NCI-H146 (cell line): ENCODE measurements at regions not wholly inside any gene's neighbourhood (a gene's known extent, or its start where the extent isn't known, plus 50 kb on each side); places are given as distances from the start of the nearest gene placed in this dataset.

Experiments
- DNase-seq: peaks from one replicate; lab custom pipeline; 2025; lab: John Stamatoyannopoulos, UW

DNA sequence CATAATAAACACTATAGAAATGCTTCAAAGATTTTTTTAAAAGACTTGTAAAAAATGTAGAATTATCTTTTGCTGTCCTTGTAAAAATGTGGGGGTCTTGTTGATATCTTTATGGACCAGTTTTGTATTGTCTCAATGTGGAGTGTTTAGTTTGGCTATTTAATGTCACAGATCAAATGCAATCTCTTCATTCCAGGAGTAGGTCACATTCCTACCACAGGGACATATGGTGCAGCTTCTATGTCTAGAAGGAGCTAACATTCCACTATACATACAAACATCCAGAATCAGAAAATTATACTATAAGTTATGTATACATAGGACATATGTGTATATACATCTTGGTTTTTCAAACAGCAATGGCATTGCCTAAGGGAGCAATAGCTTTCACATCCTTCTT lies 345.7 kb downstream of the BMP4 start:
- no peak for DNase-seq

DNA sequence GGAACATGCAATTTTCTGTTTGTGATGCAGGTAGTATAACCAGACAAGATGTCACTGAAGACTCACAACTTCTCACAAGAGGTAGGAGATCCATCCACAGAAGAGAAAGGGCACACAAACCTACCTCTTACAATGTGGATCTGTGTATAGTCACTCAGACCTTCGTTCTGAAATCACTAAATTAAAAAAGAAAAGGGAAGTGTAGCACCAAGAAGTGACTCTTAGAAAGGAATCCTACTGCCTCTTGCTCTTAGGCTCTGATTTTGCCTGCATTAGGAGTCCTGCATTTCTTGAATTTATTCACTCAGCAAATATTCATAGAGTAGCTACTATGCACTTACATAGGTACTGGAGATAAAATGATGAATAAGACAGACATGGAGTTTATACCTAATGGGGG lies 347.6 kb downstream of the BMP4 start:
- no peak for DNase-seq

DNA sequence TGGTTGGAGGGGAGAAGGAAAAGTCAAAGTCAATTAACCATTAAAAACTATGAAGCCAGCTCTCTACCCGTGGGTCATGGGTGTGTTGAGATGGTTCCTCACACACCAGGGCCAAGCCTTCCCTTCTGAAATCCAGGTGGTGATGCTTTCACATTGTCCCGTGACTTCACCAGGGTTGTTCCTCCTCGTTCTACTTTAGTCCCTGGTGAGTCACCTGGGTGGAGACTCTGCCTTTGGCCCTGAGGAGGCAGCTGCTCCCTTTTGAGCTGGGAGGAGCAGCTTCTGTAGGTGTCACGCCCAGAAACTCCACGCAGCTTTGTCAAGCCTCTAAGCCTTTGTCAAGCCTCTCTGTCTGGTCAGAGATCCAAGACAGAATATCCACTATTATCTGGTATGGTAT lies 348.3 kb downstream of the BMP4 start:
- no peak for DNase-seq

DNA sequence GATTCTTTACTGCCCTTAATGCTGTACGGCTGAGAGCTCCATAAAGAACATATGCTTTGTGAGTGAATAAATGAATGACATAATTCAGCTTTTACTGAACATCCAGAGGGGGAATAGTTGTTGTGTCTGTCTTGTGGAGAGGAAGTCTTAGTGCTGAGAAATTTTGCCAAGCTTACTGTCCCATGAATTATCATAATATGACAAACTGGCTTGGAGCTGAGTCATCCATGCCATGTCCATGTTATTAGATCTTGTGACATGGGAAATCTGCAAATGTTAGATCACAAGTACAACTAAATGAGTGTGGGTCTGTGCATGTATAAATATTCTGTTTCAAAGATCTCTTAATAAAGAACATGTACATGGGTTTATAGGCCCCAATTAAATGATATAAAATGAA lies 350.4 kb downstream of the BMP4 start:
- no peak for DNase-seq

DNA sequence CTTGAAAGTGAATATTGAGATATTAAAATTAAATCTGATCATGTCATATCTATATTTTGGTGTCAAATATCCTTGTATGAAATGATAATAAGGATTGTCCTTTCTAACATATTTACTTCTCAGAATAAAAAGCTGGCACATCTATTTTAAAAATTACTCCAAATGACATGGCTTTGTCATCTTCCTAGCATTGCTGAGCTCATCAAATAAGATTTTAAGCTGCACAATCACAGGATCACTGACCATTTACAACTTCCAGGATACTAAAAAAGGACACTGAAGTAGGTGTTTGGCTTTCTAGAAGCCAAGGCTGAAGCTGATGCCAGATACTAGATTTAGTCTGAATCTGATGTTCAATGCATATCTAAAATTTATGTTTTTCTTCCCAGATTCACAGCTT lies 351.1 kb downstream of the BMP4 start:
- DNase-seq: no peak

GRCh38 chr14:53603994-53604393 lies 352.6 kb downstream of the BMP4 start:
- no peak for DNase-seq

GRCh38 chr14:53601409-53601808 lies 355.2 kb downstream of the BMP4 start:
- DNase-seq: no peak

GRCh38 chr14:53599221-53599945 lies 357.2 kb downstream of the BMP4 start:
- no peak for DNase-seq

- no peak for DNase-seq
Observed at GRCh38 chr14:53596853-53597525, 359.6 kb downstream of the BMP4 start.

DNA sequence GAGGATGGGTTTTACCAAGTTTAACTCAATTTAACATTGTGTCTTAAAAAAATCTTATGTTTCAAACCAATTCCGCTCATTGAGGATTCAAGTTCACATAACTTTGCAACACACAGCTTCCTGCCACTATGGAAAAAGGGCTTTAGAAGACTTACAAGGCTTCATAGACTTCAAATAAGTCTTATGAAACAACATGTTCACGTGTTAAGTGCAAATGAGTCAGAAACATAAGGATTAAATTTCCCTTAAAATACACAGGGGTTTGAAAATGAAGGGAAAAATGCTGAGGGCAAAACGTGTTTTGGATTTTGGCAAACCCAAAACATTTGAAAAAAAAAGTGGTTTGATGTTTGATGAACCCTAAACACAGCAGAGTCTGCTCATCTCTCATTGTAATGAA lies 364.8 kb downstream of the BMP4 start:
- DNase-seq: no peak

- DNase-seq: no peak
Observed at GRCh38 chr14:53581504-53581903, 375.1 kb downstream of the BMP4 start.

GRCh38 chr14:53571641-53572328 lies 384.8 kb downstream of the BMP4 start:
- DNase-seq: no peak

DNA sequence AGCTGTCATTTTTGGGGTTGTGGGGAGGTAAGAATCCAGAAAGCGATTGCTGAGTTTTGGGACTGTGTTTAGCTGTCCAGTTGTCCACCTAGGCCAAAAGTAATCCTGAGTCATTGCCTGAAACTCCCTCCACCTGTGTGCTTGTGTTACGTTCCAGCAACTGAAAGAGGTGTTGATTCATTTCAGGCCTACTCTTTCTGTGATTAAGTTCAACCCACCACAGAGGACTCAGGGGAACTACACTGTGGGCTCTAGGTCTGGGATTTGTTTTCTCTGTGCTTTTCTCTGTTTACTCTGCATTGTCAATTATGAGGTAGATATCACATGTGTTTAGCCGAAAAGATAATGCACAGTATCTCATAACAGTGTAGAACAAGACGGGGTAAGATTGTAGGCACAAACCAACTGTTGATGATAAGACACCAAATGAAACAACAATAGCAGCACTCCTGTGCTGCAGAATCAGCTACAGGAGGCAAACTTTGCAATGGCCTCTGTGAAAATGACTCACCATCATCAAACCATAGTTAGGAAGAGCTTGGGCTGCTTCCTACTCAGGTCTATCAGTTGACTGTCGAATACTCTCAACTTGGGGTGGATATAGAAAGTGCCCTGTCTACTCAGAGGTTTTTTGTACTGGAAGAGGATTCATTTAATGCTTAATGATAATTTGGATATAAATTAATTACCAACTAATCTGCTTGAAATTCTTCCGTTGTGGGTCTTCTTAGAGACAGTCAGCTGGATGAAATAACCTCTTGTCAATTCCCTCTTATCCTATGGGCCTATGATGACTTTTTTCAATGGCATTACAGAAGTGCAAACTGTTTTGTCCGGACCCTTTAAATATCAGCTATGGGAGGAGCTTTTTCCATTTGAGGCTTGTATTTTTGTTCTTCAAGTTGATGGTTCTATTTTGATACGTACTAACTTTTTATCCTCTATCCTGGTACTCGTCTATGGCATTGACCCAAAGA lies 385.9 kb downstream of the BMP4 start:
- DNase-seq: no peak

DNA sequence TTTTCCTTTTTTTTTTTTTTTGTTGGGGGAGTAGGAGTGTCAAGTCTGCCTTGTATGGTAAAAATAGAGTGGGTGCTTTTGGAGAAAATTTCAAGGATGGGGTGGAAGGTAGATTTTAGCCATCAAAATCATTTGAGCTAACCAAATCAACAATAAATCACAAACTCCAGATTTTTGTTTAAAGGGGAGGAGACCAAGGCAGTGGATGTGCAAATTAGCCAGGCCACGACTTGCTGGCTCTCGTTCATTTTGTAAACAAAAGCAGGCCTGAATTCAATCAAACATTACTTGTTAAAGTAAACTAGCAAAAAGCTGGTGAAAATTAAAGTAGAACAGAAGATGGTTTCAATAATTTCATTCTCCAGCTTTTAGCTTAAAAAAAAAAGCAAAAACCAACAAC lies 387.2 kb downstream of the BMP4 start:
- no peak for DNase-seq

DNA sequence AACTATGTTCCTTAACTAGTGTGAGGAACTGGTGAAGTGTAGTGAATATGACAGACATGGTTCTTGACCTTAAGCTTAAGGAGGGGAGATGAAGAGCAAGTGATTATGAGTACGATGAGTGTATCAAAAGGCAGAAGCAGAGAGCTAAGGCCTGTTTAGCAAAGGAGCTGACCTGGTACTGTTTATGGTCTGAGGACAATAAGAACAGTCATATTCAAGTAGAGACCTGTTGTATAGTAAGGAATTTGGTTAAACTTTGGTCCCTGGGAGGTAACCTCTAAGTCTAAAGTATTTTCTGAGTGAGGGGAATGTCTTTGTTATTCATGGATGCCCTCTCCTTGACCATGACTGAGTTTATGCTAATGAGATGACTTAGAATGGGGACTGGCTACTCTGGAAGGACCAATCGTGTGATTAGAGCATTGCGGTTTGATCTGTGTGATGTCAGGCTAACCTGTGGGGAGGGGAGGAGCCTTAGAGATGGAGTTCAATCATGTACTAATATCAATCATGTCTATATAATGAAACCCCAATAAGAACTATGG lies 389.3 kb downstream of the BMP4 start:
- DNase-seq: no peak

- DNase-seq: no peak
Observed at GRCh38 chr14:53564870-53565269, 391.8 kb downstream of the BMP4 start.

- no peak for DNase-seq
Observed at GRCh38 chr14:53563628-53564027, 393.0 kb downstream of the BMP4 start.

- no peak for DNase-seq
Observed at GRCh38 chr14:53553221-53553620, 400.1 kb upstream of the DDHD1 start.

DNA sequence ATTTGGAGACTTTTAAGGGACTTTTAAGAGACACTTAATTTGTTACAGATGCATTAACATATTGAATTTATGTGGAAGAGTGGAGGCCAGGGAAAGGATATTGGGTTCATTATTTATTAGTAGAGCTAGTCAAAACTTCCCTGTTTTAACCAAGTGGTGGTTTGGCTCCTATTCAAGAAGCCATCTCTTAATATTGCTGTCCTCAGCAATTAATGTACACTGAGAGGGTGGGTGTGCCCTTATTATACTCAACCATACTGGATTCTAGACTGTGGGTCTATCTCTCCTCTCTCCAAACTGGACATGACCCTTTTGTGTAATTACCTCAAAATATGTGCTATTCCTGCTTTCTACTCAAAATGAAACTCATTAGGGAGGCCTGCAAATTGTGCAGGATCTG lies 398.7 kb upstream of the DDHD1 start:
- DNase-seq: no peak

DNA sequence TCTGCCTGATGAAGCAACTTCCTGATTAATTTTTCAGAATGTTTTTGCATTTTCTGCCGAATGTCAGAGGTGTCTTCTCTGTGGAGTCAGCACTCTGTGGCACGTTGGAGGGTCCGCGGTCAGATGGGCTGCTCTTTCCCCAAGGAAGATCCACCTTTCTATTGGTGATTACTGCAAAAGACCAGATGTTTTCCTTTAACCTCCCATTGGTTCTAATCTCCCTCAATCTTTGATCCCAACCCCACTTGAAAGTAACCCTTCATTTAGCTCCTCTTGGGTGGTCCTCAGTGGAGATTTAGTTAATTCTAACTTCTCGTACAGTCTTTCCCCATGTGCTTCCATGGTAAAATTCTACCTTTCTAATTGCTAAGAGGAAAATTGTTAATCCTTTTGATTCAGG lies 397.7 kb upstream of the DDHD1 start:
- no peak for DNase-seq

DNA sequence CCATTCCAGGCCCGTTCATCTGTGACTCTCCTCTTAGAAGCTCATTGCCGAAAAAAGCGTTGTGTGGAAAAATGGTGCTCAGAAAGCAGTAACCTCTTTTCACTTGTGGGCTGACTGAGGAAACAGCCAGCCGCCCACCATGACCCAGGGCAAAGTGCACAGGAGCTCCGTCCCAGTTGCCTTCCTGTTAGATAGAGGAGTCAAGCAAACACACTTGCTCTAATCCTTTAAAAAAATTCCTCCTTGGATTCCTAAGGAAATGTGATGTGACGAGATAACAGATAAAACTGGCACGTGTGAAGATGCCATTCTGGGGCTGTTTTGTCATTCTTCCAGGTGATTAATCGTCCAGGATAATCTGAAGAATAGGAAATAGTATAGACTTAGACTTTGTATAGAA lies 396.8 kb upstream of the DDHD1 start:
- DNase-seq: no peak

DNA sequence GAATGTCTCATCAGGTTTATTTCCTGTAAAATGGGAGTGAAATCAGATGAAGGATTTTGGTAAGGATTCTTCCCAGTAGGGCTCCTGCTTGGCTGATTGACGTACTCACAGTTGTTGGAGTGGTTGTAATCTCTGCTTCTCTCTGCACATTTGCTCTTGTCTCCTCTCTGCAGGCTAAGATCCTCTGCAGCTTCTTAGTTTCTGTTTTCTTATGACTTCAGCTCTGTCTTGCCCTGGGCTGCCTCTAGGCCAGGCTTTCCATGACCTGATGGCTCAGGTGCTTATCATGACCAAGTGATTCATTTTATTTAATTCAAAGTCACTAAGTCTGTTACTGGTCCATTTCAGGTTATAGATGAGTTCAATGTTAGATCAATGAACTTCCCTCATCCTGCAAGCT lies 394.5 kb upstream of the DDHD1 start:
- DNase-seq: no peak
